ENCODE measurements at regions not wholly inside any gene's neighbourhood (a gene's known extent, or its start where the extent isn't known, plus 50 kb on each side); places are given as distances from the start of the nearest gene placed in this dataset.

- DNase-seq (ENCODE audit: low spot score) = no peak
- intact Hi-C loops (cut with micrococcal nuclease) = no loop called here
- no peaks in the 10 kb centered on the region for H3K9me3 Mint-ChIP-seq
- no peaks in the 10 kb centered on the region for H3K4me1 Mint-ChIP-seq (ENCODE audit: low read depth)
- H3K4me3 Mint-ChIP-seq (ENCODE audit: low read depth) = no peak overlapping the region
- H3K27me3 Mint-ChIP-seq (ENCODE audit: low read depth) = no peaks in the 10 kb centered on the region
- H3K36me3 Mint-ChIP-seq (ENCODE audit: low read depth) = no peaks in the 10 kb centered on the region
- H3K27ac Mint-ChIP-seq = no peak overlapping the region
Measured at GRCh38 chr11:87491381-87491780, 453.6 kb downstream of the TMEM135 start.

GRCh38 chr11:87490671-87491070 lies 452.9 kb downstream of the TMEM135 start:
- Mint-ChIP-seq H3K27me3 (ENCODE audit: low read depth) (no peaks in the 10 kb centered on the region), H3K27ac (no peak overlapping the region), H3K36me3 (ENCODE audit: low read depth) (no peaks in the 10 kb centered on the region), H3K9me3 (no peaks in the 10 kb centered on the region), H3K4me3 (ENCODE audit: low read depth) (no peak overlapping the region), H3K4me1 (ENCODE audit: low read depth) (no peaks in the 10 kb centered on the region)
- intact Hi-C loops (cut with micrococcal nuclease) = no loop called here
- DNase-seq (ENCODE audit: low spot score) = no peak

GRCh38 chr11:87484566-87484965 lies 446.8 kb downstream of the TMEM135 start:
- Mint-ChIP-seq H3K4me1 (ENCODE audit: low read depth) (no peaks in the 10 kb centered on the region), H3K9me3 (no peaks in the 10 kb centered on the region), H3K4me3 (ENCODE audit: low read depth) (no peak overlapping the region), H3K27ac (no peak overlapping the region), H3K36me3 (ENCODE audit: low read depth) (no peaks in the 10 kb centered on the region), H3K27me3 (ENCODE audit: low read depth) (no peaks in the 10 kb centered on the region)
- intact Hi-C loops (cut with micrococcal nuclease) = no loop called here
- no peak for DNase-seq (ENCODE audit: low spot score)

GRCh38 chr11:87477321-87477720 lies 439.6 kb downstream of the TMEM135 start:
- H3K36me3 Mint-ChIP-seq (ENCODE audit: low read depth) = no peaks in the 10 kb centered on the region
- H3K27ac Mint-ChIP-seq = no peak overlapping the region
- no peaks in the 10 kb centered on the region for H3K9me3 Mint-ChIP-seq
- H3K4me1 Mint-ChIP-seq (ENCODE audit: low read depth) = no peaks in the 10 kb centered on the region
- H3K27me3 Mint-ChIP-seq (ENCODE audit: low read depth) = no peaks in the 10 kb centered on the region
- H3K4me3 Mint-ChIP-seq (ENCODE audit: low read depth) = no peak overlapping the region
- DNase-seq (ENCODE audit: low spot score) = no peak
- intact Hi-C loops (cut with micrococcal nuclease) = no loop called here

- Mint-ChIP-seq H3K36me3 (ENCODE audit: low read depth) (no peaks in the 10 kb centered on the region), H3K4me3 (ENCODE audit: low read depth) (no peak overlapping the region), H3K27me3 (ENCODE audit: low read depth) (no peaks in the 10 kb centered on the region), H3K4me1 (ENCODE audit: low read depth) (no peaks in the 10 kb centered on the region), H3K9me3 (no peaks in the 10 kb centered on the region), H3K27ac (no peak overlapping the region)
- DNase-seq (ENCODE audit: low spot score) = no peak
- intact Hi-C loops (cut with micrococcal nuclease) = no loop called here
Measured at GRCh38 chr11:87473174-87473573, 435.4 kb downstream of the TMEM135 start.

- H3K36me3 Mint-ChIP-seq (ENCODE audit: low read depth) = no peaks in the 10 kb centered on the region
- no peak for DNase-seq (ENCODE audit: low spot score)
- no peaks in the 10 kb centered on the region for H3K27me3 Mint-ChIP-seq (ENCODE audit: low read depth)
- no peaks in the 10 kb centered on the region for H3K4me1 Mint-ChIP-seq (ENCODE audit: low read depth)
- H3K4me3 Mint-ChIP-seq (ENCODE audit: low read depth) = no peak overlapping the region
- H3K9me3 Mint-ChIP-seq = no peaks in the 10 kb centered on the region
- no peak overlapping the region for H3K27ac Mint-ChIP-seq
- intact Hi-C loops (cut with micrococcal nuclease) = no loop called here
Measured at GRCh38 chr11:87466223-87466622, 428.5 kb downstream of the TMEM135 start.

GRCh38 chr11:87465716-87466115 lies 428.0 kb downstream of the TMEM135 start:
- intact Hi-C loops (cut with micrococcal nuclease) = no loop called here
- H3K4me3 Mint-ChIP-seq (ENCODE audit: low read depth) = no peak overlapping the region

GRCh38 chr11:87463486-87464102 lies 425.9 kb downstream of the TMEM135 start:
- intact Hi-C loops (cut with micrococcal nuclease) = no loop called here
- DNase-seq (ENCODE audit: low spot score) = no peak
- H3K36me3 Mint-ChIP-seq (ENCODE audit: low read depth) = no peaks in the 10 kb centered on the region
- H3K4me1 Mint-ChIP-seq (ENCODE audit: low read depth) = no peaks in the 10 kb centered on the region
- no peaks in the 10 kb centered on the region for H3K27me3 Mint-ChIP-seq (ENCODE audit: low read depth)
- H3K27ac Mint-ChIP-seq = no peak overlapping the region
- no peaks in the 10 kb centered on the region for H3K9me3 Mint-ChIP-seq
- no peak overlapping the region for H3K4me3 Mint-ChIP-seq (ENCODE audit: low read depth)

More at GRCh38 chr11:87465716-87466115, 428.0 kb downstream of the TMEM135 start:
- no peaks in the 10 kb centered on the region for H3K27me3 Mint-ChIP-seq (ENCODE audit: low read depth)
- no peaks in the 10 kb centered on the region for H3K9me3 Mint-ChIP-seq
- no peak overlapping the region for H3K27ac Mint-ChIP-seq
- no peaks in the 10 kb centered on the region for H3K36me3 Mint-ChIP-seq (ENCODE audit: low read depth)
- no peak for DNase-seq (ENCODE audit: low spot score)
- H3K4me1 Mint-ChIP-seq (ENCODE audit: low read depth) = no peaks in the 10 kb centered on the region

- no peaks in the 10 kb centered on the region for H3K9me3 Mint-ChIP-seq
- no peak overlapping the region for H3K27ac Mint-ChIP-seq
- H3K27me3 Mint-ChIP-seq (ENCODE audit: low read depth) = no peaks in the 10 kb centered on the region
- intact Hi-C loops (cut with micrococcal nuclease) = no loop called here
- H3K36me3 Mint-ChIP-seq (ENCODE audit: low read depth) = no peaks in the 10 kb centered on the region
- no peak for DNase-seq (ENCODE audit: low spot score)
- no peak overlapping the region for H3K4me3 Mint-ChIP-seq (ENCODE audit: low read depth)
- H3K4me1 Mint-ChIP-seq (ENCODE audit: low read depth) = no peaks in the 10 kb centered on the region
Measured at GRCh38 chr11:87462171-87462570, 424.4 kb downstream of the TMEM135 start.

GRCh38 chr11:87460842-87461637 lies 423.3 kb downstream of the TMEM135 start:
- H3K36me3 Mint-ChIP-seq (ENCODE audit: low read depth) = no peaks in the 10 kb centered on the region
- H3K4me1 Mint-ChIP-seq (ENCODE audit: low read depth) = no peaks in the 10 kb centered on the region
- intact Hi-C loops (cut with micrococcal nuclease) = no loop called here
- H3K9me3 Mint-ChIP-seq = no peaks in the 10 kb centered on the region
- no peak overlapping the region for H3K27ac Mint-ChIP-seq
- DNase-seq (ENCODE audit: low spot score) = no peak
- H3K27me3 Mint-ChIP-seq (ENCODE audit: low read depth) = no peaks in the 10 kb centered on the region
- no peak overlapping the region for H3K4me3 Mint-ChIP-seq (ENCODE audit: low read depth)

GRCh38 chr11:87460279-87460678 lies 422.5 kb downstream of the TMEM135 start:
- Mint-ChIP-seq H3K27me3 (ENCODE audit: low read depth) (no peaks in the 10 kb centered on the region), H3K27ac (no peak overlapping the region), H3K9me3 (no peaks in the 10 kb centered on the region), H3K4me3 (ENCODE audit: low read depth) (no peak overlapping the region), H3K36me3 (ENCODE audit: low read depth) (no peaks in the 10 kb centered on the region), H3K4me1 (ENCODE audit: low read depth) (no peaks in the 10 kb centered on the region)
- intact Hi-C loops (cut with micrococcal nuclease) = no loop called here
- DNase-seq (ENCODE audit: low spot score) = no peak

GRCh38 chr11:87459351-87459750 lies 421.6 kb downstream of the TMEM135 start:
- Mint-ChIP-seq H3K27ac (no peak overlapping the region), H3K27me3 (ENCODE audit: low read depth) (no peaks in the 10 kb centered on the region), H3K4me1 (ENCODE audit: low read depth) (no peaks in the 10 kb centered on the region), H3K4me3 (ENCODE audit: low read depth) (no peak overlapping the region), H3K9me3 (no peaks in the 10 kb centered on the region), H3K36me3 (ENCODE audit: low read depth) (no peaks in the 10 kb centered on the region)
- DNase-seq (ENCODE audit: low spot score) = no peak
- intact Hi-C loops (cut with micrococcal nuclease) = no loop called here

- no peaks in the 10 kb centered on the region for H3K9me3 Mint-ChIP-seq
- no peak for DNase-seq (ENCODE audit: low spot score)
- no peaks in the 10 kb centered on the region for H3K27me3 Mint-ChIP-seq (ENCODE audit: low read depth)
- H3K4me3 Mint-ChIP-seq (ENCODE audit: low read depth) = no peak overlapping the region
- no peaks in the 10 kb centered on the region for H3K4me1 Mint-ChIP-seq (ENCODE audit: low read depth)
- H3K27ac Mint-ChIP-seq = no peak overlapping the region
- intact Hi-C loops (cut with micrococcal nuclease) = no loop called here
- no peaks in the 10 kb centered on the region for H3K36me3 Mint-ChIP-seq (ENCODE audit: low read depth)
Measured at GRCh38 chr11:87456499-87456898, 418.8 kb downstream of the TMEM135 start.
